HG03521 (cell line): ENCODE measurements at regions not wholly inside any gene's neighbourhood (a gene's known extent, or its start where the extent isn't known, plus 50 kb on each side); places are given as distances from the start of the nearest gene placed in this dataset.

Experiments
- ATAC-seq: cut with Tn5 transposase; IDR thresholded peaks from one replicate; pipeline ENCODE4 v1.9.1; 2021; ENCODE audit warnings: mild to moderate bottlenecking, moderate library complexity; ENCODE audit not compliant: unreplicated experiment

GRCh38 chr3:30162579-30162978, 443.8 kb upstream of the TGFBR2 start:
- no peak for ATAC-seq

- no peak for ATAC-seq
Measured at GRCh38 chr3:30166535-30166934, 439.9 kb upstream of the TGFBR2 start.

DNA sequence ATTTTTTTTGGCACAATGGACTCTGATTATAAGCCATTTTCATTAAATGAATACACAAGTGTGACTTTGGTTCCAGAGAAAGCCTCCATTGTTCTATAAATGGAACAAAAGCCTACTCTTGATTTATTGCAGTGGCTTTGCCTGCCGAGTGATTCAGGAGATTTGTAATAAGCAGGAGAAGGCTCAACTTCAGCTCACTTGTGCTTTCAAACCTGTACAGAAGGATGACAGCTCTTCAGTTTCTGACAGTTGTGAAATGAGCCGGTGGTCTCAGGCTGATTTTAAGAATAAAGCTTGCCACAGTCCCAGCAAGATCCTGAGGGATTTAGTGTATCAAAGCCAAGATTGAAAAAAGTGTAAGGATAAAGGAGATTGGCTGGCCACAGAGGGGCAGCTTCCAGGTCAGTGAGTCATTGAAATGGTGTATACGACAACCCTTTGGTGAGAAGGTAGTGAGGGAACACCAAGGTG, 438.8 kb upstream of the TGFBR2 start:
- ATAC-seq = no peak

DNA sequence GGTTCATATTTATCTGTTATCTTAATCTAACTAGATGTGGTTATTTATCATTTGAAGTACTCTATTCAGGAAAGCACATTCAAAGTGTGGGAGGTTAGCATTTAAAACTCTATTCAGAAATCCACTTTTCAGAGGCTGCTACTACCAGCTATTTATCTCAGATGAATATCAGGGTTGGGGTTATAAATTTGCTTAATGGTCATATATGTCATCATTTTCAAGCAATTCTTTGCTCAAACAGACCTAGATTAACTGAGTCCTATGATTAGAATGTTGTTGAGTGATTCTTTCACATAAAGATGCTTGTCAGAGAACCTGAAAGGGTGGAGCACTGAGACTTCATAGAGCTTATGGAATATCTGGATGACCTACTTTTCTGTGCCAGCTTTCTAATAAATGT, 436.9 kb upstream of the TGFBR2 start:
- no peak for ATAC-seq

GRCh38 chr3:30170681-30171438, 435.5 kb upstream of the TGFBR2 start:
- no peak for ATAC-seq

DNA sequence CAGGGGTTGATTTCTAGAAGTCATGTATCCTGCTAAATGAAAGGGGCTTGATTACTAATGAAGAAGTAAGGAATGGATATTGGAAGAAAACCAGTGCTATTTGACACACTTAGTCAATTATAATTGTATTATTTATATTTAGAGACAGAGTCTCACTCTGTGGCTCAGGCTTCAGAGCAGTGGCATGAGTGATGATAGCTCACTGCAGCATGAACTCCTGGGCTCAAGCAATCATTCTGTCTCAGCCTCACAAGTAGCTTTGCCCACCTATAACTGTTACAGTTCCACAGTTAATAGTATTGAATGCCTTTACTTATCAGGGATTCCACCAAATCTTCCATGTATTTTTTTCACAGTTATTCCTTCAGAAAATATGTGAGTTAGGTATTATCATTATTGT, 432.0 kb upstream of the TGFBR2 start:
- ATAC-seq = no peak

- no peak for ATAC-seq
Measured at GRCh38 chr3:30180310-30181177, 425.9 kb upstream of the TGFBR2 start.

DNA sequence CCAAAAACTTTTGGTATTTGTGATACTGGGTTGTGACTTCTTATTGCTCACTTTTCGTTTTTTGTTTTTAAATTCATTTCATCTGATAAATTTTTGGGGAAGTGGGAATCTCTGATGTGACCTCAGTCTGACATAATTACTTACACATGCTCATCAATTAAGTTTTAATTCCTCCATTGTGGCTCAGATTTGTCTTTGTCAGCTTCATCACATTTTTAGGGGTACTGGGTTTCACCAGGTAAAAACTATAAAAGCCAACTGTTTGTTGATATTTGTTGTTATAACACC, 425.3 kb upstream of the TGFBR2 start:
- ATAC-seq = no peak

DNA sequence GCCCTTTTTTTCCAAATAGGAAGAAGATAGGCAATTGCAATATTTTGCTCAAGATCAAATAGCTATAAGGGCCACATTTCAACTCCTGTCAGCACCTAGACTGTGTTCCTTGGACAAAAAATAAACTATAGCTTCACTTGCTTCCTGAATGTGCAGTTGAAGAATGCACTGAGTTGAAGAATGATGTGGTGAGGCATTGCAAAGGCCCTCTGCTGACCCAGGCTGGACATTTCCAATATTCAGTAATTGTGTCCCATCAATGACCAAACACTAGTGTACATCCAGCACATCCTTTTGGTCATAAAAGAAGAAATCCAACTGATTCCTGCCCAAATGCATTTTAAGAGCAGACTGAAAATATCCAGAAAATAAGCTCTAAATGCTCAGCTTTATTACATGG, 424.8 kb upstream of the TGFBR2 start:
- ATAC-seq = no peak

GRCh38 chr3:30183421-30183820, 423.0 kb upstream of the TGFBR2 start:
- no peak for ATAC-seq

- ATAC-seq = no peak
Measured at GRCh38 chr3:30184091-30184810, 422.1 kb upstream of the TGFBR2 start.

DNA sequence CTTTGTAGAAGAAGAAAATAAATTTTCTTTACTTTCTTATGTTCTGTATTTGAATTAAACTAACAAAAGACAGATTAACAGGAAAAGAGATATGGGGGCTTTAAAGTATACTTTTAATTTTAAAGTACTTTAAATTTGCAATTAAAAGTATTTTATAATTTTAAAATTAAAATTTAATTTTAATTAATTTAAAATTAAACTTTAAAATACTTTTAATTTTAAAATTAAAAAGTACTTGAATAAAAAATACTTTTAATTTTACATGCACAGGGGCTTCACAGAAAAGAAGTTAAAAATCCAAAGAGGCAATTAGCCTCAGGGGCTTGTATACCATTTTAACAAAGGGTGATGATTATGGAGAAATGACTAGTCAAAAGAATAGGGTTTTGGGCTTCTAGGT, 420.5 kb upstream of the TGFBR2 start:
- no peak for ATAC-seq

- ATAC-seq = no peak
Measured at GRCh38 chr3:30186741-30187219, 419.6 kb upstream of the TGFBR2 start.

DNA sequence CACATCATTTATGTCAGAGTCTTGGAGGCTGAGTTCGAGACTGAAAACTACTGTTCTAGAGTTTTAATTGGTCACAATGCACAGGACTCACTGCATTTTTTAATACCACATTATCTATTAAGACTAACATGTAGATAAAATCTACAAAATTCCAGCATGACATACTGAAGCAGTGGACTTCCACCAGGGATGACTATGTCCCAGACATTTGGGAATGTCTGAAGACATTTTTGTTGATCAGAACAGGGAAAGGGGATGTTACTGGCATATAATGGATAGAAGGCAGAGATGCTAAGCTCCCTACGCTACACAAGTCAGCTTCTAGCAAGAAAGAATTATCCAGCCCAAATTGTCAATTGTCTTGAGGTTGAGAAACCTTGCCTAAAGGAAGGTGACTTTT, 419.0 kb upstream of the TGFBR2 start:
- no peak for ATAC-seq

GRCh38 chr3:30188713-30189112, 417.7 kb upstream of the TGFBR2 start:
- no peak for ATAC-seq

DNA sequence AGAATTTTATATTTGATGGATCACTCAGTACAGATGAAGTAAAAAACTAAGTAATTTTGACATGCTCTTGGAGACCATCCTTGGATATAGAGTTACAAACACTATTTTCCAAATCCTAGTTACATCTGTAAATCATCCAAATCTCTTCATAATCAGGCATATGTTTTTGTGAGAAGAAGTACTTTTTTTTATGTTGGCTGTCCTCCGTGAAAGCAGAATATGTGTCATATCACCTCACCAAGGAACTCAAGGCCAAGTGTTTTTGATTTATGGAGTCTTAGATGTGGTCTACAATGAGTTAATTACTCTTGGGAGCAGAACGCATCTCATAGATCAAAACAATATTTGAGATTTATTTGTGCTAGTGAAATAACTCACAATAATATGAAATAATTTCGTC, 416.5 kb upstream of the TGFBR2 start:
- no peak for ATAC-seq

GRCh38 chr3:30193625-30194044, 412.8 kb upstream of the TGFBR2 start:
- ATAC-seq = no peak

- no peak for ATAC-seq
Measured at GRCh38 chr3:30195352-30195751, 411.0 kb upstream of the TGFBR2 start.

DNA sequence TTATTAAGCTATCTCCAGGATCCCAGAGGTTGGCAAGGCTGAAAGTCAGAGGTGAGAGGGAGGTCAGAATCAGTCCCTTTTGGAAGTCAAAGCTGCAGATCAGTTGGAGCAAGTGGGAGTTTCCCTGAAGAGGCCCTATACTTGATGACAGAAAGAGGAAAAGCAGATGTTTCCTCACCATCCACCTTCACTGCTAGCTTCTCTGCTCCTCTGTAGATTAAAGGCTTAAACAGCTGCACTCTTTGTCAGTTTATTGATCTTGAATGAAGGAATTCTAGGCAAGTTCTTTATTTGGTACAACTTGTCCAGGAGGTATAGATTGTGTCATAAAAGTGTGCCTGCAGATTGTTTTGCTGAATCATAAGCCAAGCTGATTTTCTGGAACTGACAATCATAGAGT, 408.2 kb upstream of the TGFBR2 start:
- no peak for ATAC-seq

DNA sequence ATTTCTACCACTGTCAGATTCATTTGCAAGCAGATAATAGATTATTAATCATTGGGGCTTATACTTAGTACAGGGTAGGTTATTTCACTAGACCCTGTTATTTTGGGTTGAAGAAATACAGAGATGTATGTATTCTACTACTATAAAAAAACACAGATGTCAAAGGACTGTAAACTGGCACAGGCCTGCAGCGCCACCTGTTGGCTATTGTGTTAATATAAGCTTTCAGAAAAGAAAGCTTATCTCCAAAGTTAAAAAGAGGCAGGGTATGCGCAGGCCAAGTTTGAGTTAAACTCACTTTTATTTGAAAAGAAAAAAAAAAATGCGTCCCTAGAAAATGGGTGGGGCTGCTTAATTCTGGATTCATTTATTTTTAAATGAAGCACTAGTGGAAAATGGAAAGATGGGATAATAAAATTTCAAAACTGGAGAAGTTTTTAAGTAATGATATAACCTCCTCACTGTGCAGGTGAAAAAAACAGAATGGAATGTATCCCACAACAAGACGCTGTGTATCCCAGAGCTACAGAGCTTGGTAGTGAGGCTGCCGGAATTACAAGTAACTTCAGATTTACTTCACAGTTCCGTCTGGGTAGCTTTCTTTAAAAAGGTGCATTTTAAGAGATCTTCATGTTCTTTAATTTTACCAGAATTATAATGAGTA, 407.2 kb upstream of the TGFBR2 start:
- peak; percentile 54 for ATAC-seq

DNA sequence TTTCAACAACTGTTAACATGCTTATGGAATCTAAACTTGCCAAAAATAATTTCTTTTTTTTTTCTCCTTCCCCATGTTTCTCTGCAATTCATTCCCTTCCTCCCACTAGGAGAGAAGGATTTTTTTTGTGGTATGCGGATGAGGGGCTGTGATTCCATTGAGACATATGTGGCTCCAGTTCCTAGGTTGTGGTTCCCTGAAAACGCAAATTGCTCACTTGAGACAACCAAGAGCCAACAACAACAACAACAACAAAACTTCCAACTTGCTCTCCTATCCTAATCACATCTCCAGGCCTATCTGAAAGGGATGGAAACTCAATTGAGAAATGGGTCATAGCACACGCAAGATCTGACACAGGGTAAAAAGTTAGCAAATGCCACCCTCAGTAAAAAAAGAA, 406.5 kb upstream of the TGFBR2 start:
- no peak for ATAC-seq
